ENCODE measurements at regions not wholly inside any gene's neighbourhood (a gene's known extent, or its start where the extent isn't known, plus 50 kb on each side); places are given as distances from the start of the nearest gene placed in this dataset.

DNA sequence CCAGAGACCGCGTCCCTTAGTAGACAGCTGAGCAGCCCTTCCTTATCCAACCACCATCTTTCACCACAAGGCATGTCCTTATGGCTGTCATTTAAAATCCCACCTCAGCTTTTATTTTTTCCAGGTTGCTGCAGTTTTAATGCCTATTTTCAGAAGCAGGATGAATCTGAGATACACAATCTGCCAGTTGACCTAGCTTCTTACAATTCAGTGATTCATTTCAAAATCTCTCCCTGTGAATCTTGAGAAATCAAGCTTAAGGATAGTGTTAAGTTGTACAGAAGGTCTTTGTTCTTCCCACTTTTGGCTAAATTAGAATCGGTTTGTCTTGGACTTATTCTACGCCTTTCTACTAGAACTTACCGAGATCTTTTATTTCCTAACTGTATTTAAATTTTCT is 522.3 kb upstream of the CFAP20DC start:
- no peak overlapping the region for H3K27ac ChIP-seq (ENCODE audit: poor library complexity, severe bottlenecking)
- peaks cover 23% of the 10 kb centered on the region for H3K4me1 ChIP-seq (ENCODE audit: insufficient read depth, poor library complexity, severe bottlenecking)
- no peak for DNase-seq (ENCODE audit: low spot score)
- no peaks in the 10 kb centered on the region for H3K9me3 ChIP-seq (ENCODE audit: severe bottlenecking)
- H3K4me3 ChIP-seq (ENCODE audit: severe bottlenecking), result no peak overlapping the region
- TF ChIP-seq, protein P1, sequence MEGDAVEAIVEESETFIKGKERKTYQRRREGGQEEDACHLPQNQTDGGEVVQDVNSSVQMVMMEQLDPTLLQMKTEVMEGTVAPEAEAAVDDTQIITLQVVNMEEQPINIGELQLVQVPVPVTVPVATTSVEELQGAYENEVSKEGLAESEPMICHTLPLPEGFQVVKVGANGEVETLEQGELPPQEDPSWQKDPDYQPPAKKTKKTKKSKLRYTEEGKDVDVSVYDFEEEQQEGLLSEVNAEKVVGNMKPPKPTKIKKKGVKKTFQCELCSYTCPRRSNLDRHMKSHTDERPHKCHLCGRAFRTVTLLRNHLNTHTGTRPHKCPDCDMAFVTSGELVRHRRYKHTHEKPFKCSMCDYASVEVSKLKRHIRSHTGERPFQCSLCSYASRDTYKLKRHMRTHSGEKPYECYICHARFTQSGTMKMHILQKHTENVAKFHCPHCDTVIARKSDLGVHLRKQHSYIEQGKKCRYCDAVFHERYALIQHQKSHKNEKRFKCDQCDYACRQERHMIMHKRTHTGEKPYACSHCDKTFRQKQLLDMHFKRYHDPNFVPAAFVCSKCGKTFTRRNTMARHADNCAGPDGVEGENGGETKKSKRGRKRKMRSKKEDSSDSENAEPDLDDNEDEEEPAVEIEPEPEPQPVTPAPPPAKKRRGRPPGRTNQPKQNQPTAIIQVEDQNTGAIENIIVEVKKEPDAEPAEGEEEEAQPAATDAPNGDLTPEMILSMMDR (IDR thresholded peaks at IDR 0.05; ENCODE audit: poor library complexity, severe bottlenecking), result no peak
- no peak for ATAC-seq (ENCODE audit: low read depth)
- H3K27me3 ChIP-seq (ENCODE audit: insufficient read depth, poor library complexity, severe bottlenecking), result no peaks in the 10 kb centered on the region
- no peaks in the 10 kb centered on the region for H3K36me3 ChIP-seq (ENCODE audit: low read depth)

DNA sequence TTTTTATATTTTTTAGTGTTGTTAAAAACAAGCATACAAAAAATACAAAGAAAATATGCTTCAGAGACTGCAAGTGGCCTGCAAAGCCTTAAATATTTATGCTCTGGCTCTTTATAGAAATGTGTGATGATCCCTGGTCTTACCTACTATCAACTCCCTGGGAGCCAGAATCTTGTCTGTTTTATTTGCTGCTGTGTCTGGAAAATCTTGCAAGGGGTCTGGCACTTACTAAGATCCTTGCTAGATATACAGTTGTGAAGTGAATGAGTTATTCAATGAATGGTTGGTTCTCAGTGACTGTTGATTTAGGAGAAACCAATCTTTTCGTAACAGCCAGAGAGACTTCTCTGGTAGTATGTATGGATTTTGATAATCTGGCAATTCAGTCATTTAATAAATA is 521.0 kb upstream of the CFAP20DC start:
- no peaks in the 10 kb centered on the region for H3K9me3 ChIP-seq (ENCODE audit: severe bottlenecking)
- no peak for DNase-seq (ENCODE audit: low spot score)
- H3K27me3 ChIP-seq (ENCODE audit: insufficient read depth, poor library complexity, severe bottlenecking), result no peaks in the 10 kb centered on the region
- ATAC-seq (ENCODE audit: low read depth), result no peak
- no peak overlapping the region for H3K4me3 ChIP-seq (ENCODE audit: severe bottlenecking)
- H3K4me1 ChIP-seq (ENCODE audit: insufficient read depth, poor library complexity, severe bottlenecking), result peaks cover 36% of the 10 kb centered on the region
- no peak overlapping the region for H3K27ac ChIP-seq (ENCODE audit: poor library complexity, severe bottlenecking)
- no peaks in the 10 kb centered on the region for H3K36me3 ChIP-seq (ENCODE audit: low read depth)
- TF ChIP-seq, protein P1 (IDR thresholded peaks at IDR 0.05; ENCODE audit: poor library complexity, severe bottlenecking), result no peak

DNA sequence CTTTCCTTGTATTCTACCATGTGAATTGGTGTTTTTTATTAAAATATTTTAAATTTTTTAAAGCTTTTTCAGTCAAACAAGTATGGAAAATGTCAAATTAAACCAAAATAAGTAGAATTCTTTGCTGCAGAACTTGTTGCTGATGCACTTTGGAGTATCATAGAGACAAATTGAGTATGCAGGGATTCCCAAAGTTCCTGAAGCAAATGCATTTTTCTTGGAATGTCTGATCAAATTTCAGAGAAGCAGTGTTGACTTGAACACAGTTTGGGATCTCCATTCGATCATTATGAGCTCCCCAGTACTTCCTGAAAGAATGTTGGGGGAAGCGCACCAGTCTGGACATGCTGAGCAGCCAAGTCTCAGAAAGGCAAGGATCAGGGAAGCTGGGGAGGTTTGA is 517.8 kb upstream of the CFAP20DC start:
- TF ChIP-seq, protein P1 (IDR thresholded peaks at IDR 0.05; ENCODE audit: poor library complexity, severe bottlenecking), result no peak
- peaks cover 28% of the 10 kb centered on the region for H3K4me1 ChIP-seq (ENCODE audit: insufficient read depth, poor library complexity, severe bottlenecking)
- H3K27ac ChIP-seq (ENCODE audit: poor library complexity, severe bottlenecking), result peak overlapping the region; percentile 92
- DNase-seq (ENCODE audit: low spot score) (no peak), ATAC-seq (ENCODE audit: low read depth) (no peak)
- no peak overlapping the region for H3K4me3 ChIP-seq (ENCODE audit: severe bottlenecking)
- H3K36me3 ChIP-seq (ENCODE audit: low read depth), result no peaks in the 10 kb centered on the region
- H3K27me3 ChIP-seq (ENCODE audit: insufficient read depth, poor library complexity, severe bottlenecking), result no peaks in the 10 kb centered on the region
- no peaks in the 10 kb centered on the region for H3K9me3 ChIP-seq (ENCODE audit: severe bottlenecking)

- H3K4me1 ChIP-seq (ENCODE audit: insufficient read depth, poor library complexity, severe bottlenecking), result peaks cover 28% of the 10 kb centered on the region
- peak; percentile 96 for ATAC-seq (ENCODE audit: low read depth)
- no peak for DNase-seq (ENCODE audit: low spot score)
- no peak overlapping the region for H3K4me3 ChIP-seq (ENCODE audit: severe bottlenecking)
- no peaks in the 10 kb centered on the region for H3K27me3 ChIP-seq (ENCODE audit: insufficient read depth, poor library complexity, severe bottlenecking)
- H3K9me3 ChIP-seq (ENCODE audit: severe bottlenecking), result no peaks in the 10 kb centered on the region
- peak overlapping the region; percentile 92 for H3K27ac ChIP-seq (ENCODE audit: poor library complexity, severe bottlenecking)
- H3K36me3 ChIP-seq (ENCODE audit: low read depth), result no peaks in the 10 kb centered on the region
- TF ChIP-seq, protein P1 (IDR thresholded peaks at IDR 0.05; ENCODE audit: poor library complexity, severe bottlenecking), result no peak
These were observed 516.7 kb upstream of the CFAP20DC start for GRCh38 chr3:59566481-59566975.

DNA sequence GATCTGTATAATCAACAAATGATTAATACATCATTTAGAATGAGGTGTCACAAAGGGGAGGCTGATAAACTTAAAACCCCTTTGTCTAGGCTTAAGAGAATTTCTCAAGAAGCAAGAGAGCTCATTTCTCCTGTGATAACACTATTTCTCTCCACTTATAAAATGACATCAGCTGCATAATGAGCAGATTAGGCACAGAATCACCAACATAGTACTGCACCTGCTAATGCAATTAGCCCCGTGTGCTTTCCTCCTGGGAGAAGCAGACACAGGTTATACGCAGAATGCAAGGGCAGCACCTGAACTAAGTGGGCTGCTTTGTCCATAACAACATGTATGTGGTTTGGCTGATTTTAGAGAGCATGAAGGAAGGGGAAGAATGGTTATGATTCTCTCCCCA is 515.3 kb upstream of the CFAP20DC start:
- no peak for ATAC-seq (ENCODE audit: low read depth)
- Histone ChIP-seq H3K27me3 (ENCODE audit: insufficient read depth, poor library complexity, severe bottlenecking) (no peaks in the 10 kb centered on the region), H3K4me3 (ENCODE audit: severe bottlenecking) (no peak overlapping the region), H3K36me3 (ENCODE audit: low read depth) (no peaks in the 10 kb centered on the region), H3K27ac (ENCODE audit: poor library complexity, severe bottlenecking) (peak overlapping the region; percentile 92), H3K9me3 (ENCODE audit: severe bottlenecking) (no peaks in the 10 kb centered on the region), H3K4me1 (ENCODE audit: insufficient read depth, poor library complexity, severe bottlenecking) (peaks cover 31% of the 10 kb centered on the region)
- TF ChIP-seq, protein P1 (IDR thresholded peaks at IDR 0.05; ENCODE audit: poor library complexity, severe bottlenecking), result no peak
- DNase-seq (ENCODE audit: low spot score), result no peak

Data from RWPE2 (cell line).